ENCODE measurements at regions not wholly inside any gene's neighbourhood (a gene's known extent, or its start where the extent isn't known, plus 50 kb on each side); places are given as distances from the start of the nearest gene placed in this dataset.

GRCh38 chr6:113394216-113394615 is 462.9 kb upstream of the MARCKS start:
- no peak for DNase-seq

GRCh38 chr6:113394729-113395128 is 462.4 kb upstream of the MARCKS start:
- DNase-seq: no peak

GRCh38 chr6:113396730-113397129 is 460.4 kb upstream of the MARCKS start:
- DNase-seq: no peak

- no peak for DNase-seq
Measured at GRCh38 chr6:113397236-113397635, 459.9 kb upstream of the MARCKS start.

- DNase-seq: no peak
Measured at GRCh38 chr6:113401231-113401630, 455.9 kb upstream of the MARCKS start.

- no peak for DNase-seq
Measured at GRCh38 chr6:113402544-113402943, 454.6 kb upstream of the MARCKS start.

GRCh38 chr6:113403966-113404595 is 453.1 kb upstream of the MARCKS start:
- no peak for DNase-seq

- no peak for DNase-seq
Measured at GRCh38 chr6:113405326-113406047, 451.7 kb upstream of the MARCKS start.

- DNase-seq: no peak
Measured at GRCh38 chr6:113406048-113406695, 451.0 kb upstream of the MARCKS start.

- DNase-seq: no peak
Measured at GRCh38 chr6:113411011-113411410, 446.1 kb upstream of the MARCKS start.

- no peak for DNase-seq
Measured at GRCh38 chr6:113412589-113413357, 444.4 kb upstream of the MARCKS start.

GRCh38 chr6:113414511-113414910 is 442.6 kb upstream of the MARCKS start:
- no peak for DNase-seq

GRCh38 chr6:113416170-113416569 is 441.0 kb upstream of the MARCKS start:
- no peak for DNase-seq

GRCh38 chr6:113420290-113420689 is 436.9 kb upstream of the MARCKS start:
- no peak for DNase-seq

GRCh38 chr6:113421997-113422396 is 435.1 kb upstream of the MARCKS start:
- no peak for DNase-seq

GRCh38 chr6:113423956-113424355 is 433.2 kb upstream of the MARCKS start:
- DNase-seq: no peak

- DNase-seq: no peak
Measured at GRCh38 chr6:113425977-113426660, 431.0 kb upstream of the MARCKS start.

- no peak for DNase-seq
Measured at GRCh38 chr6:113427617-113428016, 429.5 kb upstream of the MARCKS start.

- DNase-seq: no peak
Measured at GRCh38 chr6:113428702-113429101, 428.4 kb upstream of the MARCKS start.

- no peak for DNase-seq
Measured at GRCh38 chr6:113432521-113433334, 424.4 kb upstream of the MARCKS start.

- no peak for DNase-seq
Measured at GRCh38 chr6:113433335-113433991, 423.7 kb upstream of the MARCKS start.
